ENCODE measurements at regions not wholly inside any gene's neighbourhood (a gene's known extent, or its start where the extent isn't known, plus 50 kb on each side); places are given as distances from the start of the nearest gene placed in this dataset.

GRCh38 chr4:144547678-144548298 lies 98.2 kb upstream of the HHIP start:
- ATAC-seq (ENCODE audit: low FRiP score in 2 of 2) (no peak), DNase-seq (no peak)
- Histone ChIP-seq H3K27me3 (no peaks in the 10 kb centered on the region), H3K9me3 (peaks cover 0 to under 1% (median 0%) of the 10 kb centered on the region in 4 donors), H3K4me3 (no peak overlapping the region), H3K36me3 (no peaks in the 10 kb centered on the region), H3K27ac (no peak overlapping the region), H3K4me1 (no peaks in the 10 kb centered on the region)
- WGBS, 2 donors = 71 to 74% methylated on average over 2 of the region's 2 CpGs
- TF ChIP-seq CTCF (IDR thresholded peaks at IDR 0.05) = no peak
- TF ChIP-seq POLR2A (IDR thresholded peaks at IDR 0.05) = no peak
- no peak for TF ChIP-seq EP300 (IDR thresholded peaks at IDR 0.05)
- no peak for TF ChIP-seq POLR2AphosphoS5 (IDR thresholded peaks at IDR 0.05)

- Histone ChIP-seq H3K27ac (no peak overlapping the region), H3K36me3 (no peaks in the 10 kb centered on the region), H3K27me3 (no peaks in the 10 kb centered on the region), H3K4me3 (no peak overlapping the region), H3K4me1 (no peaks in the 10 kb centered on the region), H3K9me3 (no peaks in the 10 kb centered on the region)
- no peak for TF ChIP-seq CTCF (IDR thresholded peaks at IDR 0.05)
- no peak for TF ChIP-seq POLR2AphosphoS5 (IDR thresholded peaks at IDR 0.05)
- no peak for TF ChIP-seq EP300 (IDR thresholded peaks at IDR 0.05)
- no peak for TF ChIP-seq POLR2A (IDR thresholded peaks at IDR 0.05)
- ATAC-seq (ENCODE audit: low FRiP score in 2 of 2) (no peak), DNase-seq (no peak)
- WGBS, 2 donors = 32 to 80% methylated on average over 1 of the region's 1 CpG
Measured at GRCh38 chr4:144556636-144557035, 89.3 kb upstream of the HHIP start.

DNA sequence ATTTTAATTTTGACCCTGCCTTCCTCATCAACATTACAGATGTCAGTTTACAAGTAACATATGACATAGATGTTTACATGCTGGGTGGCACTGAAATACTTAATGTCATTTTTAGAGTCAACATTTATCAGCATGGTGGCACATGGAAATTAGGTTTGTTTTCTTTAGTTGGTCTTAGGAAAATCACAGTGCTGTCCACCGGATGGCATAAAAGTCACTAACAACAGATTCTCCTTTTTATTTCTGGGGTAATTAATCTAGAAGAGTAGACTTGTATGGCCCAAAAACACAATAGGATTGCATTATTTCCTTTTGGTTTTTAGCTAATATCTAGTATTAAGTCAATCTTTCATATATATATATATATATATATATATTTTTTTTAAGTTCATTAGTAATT lies 88.6 kb upstream of the HHIP start:
- Histone ChIP-seq H3K27ac (no peak overlapping the region), H3K9me3 (no peaks in the 10 kb centered on the region), H3K27me3 (no peaks in the 10 kb centered on the region), H3K36me3 (no peaks in the 10 kb centered on the region), H3K4me1 (no peaks in the 10 kb centered on the region), H3K4me3 (no peak overlapping the region)
- WGBS, 2 donors = 61 to 71% methylated on average over 1 of the region's 1 CpG
- TF ChIP-seq EP300 (IDR thresholded peaks at IDR 0.05) (no peak), POLR2A (IDR thresholded peaks at IDR 0.05) (no peak)
- ATAC-seq (ENCODE audit: low FRiP score in 2 of 2) (no peak), DNase-seq (no peak)

DNA sequence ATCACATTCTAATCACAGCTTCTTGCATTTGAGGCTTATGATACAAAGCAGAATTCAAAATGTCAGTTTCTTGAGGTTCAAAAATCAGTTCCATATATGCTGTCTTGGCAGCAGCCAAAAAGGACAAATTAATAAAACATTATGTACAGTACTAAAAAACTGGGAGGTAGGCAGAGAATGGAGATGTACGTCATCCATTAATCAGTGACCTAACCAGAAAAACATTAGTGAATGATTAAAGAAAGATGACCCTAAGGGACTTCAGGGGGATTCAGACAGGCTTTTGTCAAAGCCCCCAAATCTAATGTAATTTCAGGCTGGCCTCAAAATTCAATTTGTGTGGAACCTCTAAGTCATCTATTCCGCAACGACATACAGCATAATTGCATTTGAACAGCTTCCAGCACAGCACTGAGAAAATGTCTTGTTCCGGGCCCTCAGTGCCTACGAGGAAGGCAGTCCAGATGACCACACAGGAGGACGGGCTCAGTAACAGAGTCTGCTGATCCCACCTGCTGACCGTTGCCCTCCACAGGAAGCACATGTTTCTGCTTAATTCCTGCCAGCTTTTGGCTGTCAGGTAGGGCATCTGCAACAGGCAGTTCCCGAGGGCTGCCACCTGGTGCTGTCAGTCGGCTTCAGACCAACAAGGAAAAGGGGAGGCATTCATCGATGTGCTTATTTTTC lies 83.8 kb upstream of the HHIP start:
- 17 to 39% methylated on average over 7 to 10 of the region's 10 CpGs for WGBS, 2 donors
- H3K9me3 ChIP-seq = no peaks in the 10 kb centered on the region
- ATAC-seq (ENCODE audit: low FRiP score in 2 of 2) = peak in 1 of 2 donors; percentile 49
- H3K27ac ChIP-seq = peak overlapping the region in 1 of 4 donors; percentile 40
- no peak overlapping the region for H3K4me3 ChIP-seq
- peaks cover 0 to 4% (median 0%) of the 10 kb centered on the region in 4 donors for H3K4me1 ChIP-seq
- no peaks in the 10 kb centered on the region for H3K36me3 ChIP-seq
- peak in 1 of 2 donors; percentile 36 for DNase-seq
- H3K27me3 ChIP-seq = no peaks in the 10 kb centered on the region
- TF ChIP-seq CTCF (IDR thresholded peaks at IDR 0.05) = no peak
- no peak for TF ChIP-seq POLR2A (IDR thresholded peaks at IDR 0.05)
- no peak for TF ChIP-seq EP300 (IDR thresholded peaks at IDR 0.05)
- TF ChIP-seq POLR2AphosphoS5 (IDR thresholded peaks at IDR 0.05) = no peak

DNA sequence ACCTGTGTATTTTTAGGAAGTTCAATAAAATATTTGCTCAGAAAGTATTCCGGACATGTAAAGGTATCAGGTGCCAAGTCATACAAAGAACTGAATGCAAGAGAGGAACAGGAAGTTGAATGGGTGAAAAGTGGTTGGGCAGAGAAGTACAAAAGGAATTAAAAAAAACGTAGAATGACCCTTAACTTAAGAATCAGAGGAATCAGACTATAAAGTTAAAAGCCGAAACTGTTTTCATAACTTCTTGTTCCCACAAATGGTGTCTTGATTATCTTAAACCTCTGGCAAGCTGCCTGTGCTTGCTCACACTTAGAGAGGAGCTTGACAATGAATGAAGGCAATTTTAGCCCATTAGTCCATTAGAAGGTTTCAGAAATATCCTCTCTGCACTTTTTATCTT lies 81.6 kb upstream of the HHIP start:
- Histone ChIP-seq H3K9me3 (no peaks in the 10 kb centered on the region), H3K36me3 (no peaks in the 10 kb centered on the region), H3K4me1 (peaks cover 0 to 4% (median 0%) of the 10 kb centered on the region in 4 donors), H3K27me3 (no peaks in the 10 kb centered on the region), H3K4me3 (no peak overlapping the region), H3K27ac (no peak overlapping the region)
- 37 to 40% methylated on average over 3 of the region's 3 CpGs for WGBS, 2 donors
- ATAC-seq (ENCODE audit: low FRiP score in 2 of 2) = no peak
- DNase-seq = no peak
- TF ChIP-seq CTCF (IDR thresholded peaks at IDR 0.05) (no peak), EP300 (IDR thresholded peaks at IDR 0.05) (no peak), POLR2AphosphoS5 (IDR thresholded peaks at IDR 0.05) (no peak), POLR2A (IDR thresholded peaks at IDR 0.05) (no peak)

Data from upper lobe of left lung (tissue), 6 donors.